ENCODE measurements at regions not wholly inside any gene's neighbourhood (a gene's known extent, or its start where the extent isn't known, plus 50 kb on each side); places are given as distances from the start of the nearest gene placed in this dataset.
A peak's percentile ranks its signal among the peaks of the same experiment; 100 is the strongest.

DNA sequence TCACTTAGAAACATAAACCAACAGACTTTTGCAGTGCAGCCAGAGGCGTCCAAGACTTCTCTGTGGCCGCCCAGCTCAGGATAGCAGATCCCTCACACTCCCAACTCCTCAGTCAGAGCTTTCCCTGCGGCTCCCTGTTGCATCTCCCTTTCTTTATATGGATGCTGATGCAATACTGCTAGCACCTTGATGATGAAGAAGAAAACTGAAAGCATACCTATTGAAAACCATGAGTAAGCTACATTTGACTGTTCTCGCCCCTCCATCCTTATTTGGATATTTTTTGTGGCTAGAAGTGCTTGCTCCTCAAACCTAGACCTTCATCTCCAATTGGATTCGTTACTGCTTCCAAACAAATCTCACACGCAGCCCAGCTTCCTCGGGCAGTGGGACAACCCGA lies 57.3 kb upstream of the UBL3 start:
- Histone ChIP-seq H3K27ac (ENCODE audit: low read depth, low read length, poor library complexity, severe bottlenecking) (no peak overlapping the region), H3K27me3 (replicated peaks; ENCODE audit: insufficient read depth, low read depth, low read length, poor library complexity) (no peaks in the 10 kb centered on the region), H3K9me3 (ENCODE audit: low read depth, low read length, poor library complexity, severe bottlenecking) (no peaks in the 10 kb centered on the region), H3K4me3 (ENCODE audit: low read depth, low read length, poor library complexity, severe bottlenecking) (no peak overlapping the region), H3K4me1 (ENCODE audit: insufficient read depth, low read length, poor library complexity, severe bottlenecking) (peaks cover 5% of the 10 kb centered on the region), H3K36me3 (ENCODE audit: insufficient read depth, low read length, poor library complexity, severe bottlenecking) (no peaks in the 10 kb centered on the region)
- intact Hi-C loops (cut with micrococcal nuclease; ENCODE audit: unreplicated experiment), result no loop called here
- POLR2A ChIA-PET (ENCODE audit: low non-redundant PET), result no interaction called here
- TF ChIP-seq, protein P1, sequence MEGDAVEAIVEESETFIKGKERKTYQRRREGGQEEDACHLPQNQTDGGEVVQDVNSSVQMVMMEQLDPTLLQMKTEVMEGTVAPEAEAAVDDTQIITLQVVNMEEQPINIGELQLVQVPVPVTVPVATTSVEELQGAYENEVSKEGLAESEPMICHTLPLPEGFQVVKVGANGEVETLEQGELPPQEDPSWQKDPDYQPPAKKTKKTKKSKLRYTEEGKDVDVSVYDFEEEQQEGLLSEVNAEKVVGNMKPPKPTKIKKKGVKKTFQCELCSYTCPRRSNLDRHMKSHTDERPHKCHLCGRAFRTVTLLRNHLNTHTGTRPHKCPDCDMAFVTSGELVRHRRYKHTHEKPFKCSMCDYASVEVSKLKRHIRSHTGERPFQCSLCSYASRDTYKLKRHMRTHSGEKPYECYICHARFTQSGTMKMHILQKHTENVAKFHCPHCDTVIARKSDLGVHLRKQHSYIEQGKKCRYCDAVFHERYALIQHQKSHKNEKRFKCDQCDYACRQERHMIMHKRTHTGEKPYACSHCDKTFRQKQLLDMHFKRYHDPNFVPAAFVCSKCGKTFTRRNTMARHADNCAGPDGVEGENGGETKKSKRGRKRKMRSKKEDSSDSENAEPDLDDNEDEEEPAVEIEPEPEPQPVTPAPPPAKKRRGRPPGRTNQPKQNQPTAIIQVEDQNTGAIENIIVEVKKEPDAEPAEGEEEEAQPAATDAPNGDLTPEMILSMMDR (conservative IDR thresholded peaks at IDR 0.05; ENCODE audit: low read depth, low read length), result no peak
- TF ChIP-seq EZH2 (IDR thresholded peaks at IDR 0.05; ENCODE audit: borderline replicate concordance, low read depth, low read length, poor library complexity, severe bottlenecking), result no peak
- no TSS peak for BruUV-seq (replicated peaks)
- CTCF ChIA-PET, result interaction anchor here (0.6 kb wide), 1 partner anchor 57 kb away, joined by 11 read pairs; the partner anchor contains the start of gene UBL3
- DNase-seq (ENCODE audit: low spot score), result no peak

DNA sequence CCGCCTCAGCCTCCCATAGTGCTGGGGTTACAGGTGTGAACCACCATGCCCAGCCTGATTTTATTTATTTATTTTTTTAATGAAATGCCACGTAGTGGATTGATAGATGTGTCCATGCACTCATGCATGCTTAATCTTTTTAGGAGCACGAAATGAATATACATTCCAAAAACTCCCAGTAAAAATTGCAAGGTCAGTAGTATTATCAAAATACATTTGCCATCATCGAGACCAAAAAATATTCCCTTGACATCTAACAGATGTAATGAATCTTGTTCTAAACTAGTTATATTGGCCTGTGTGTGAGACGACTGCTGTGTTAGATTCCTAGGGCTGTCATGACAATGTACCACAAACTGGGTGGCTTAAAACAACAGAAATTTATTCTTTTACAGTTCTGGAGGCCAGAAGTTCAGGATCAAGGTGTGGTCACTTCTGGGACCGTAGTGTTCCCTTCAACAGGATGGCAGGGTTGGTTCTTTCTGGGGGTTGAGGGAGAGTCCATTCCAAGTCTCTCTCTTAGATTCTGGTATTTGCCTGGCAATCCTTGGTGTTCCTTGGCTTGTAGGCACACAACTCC lies 56.1 kb upstream of the UBL3 start:
- no peak for DNase-seq (ENCODE audit: low spot score)
- intact Hi-C loops (cut with micrococcal nuclease; ENCODE audit: unreplicated experiment), result no loop called here
- Histone ChIP-seq H3K4me1 (ENCODE audit: insufficient read depth, low read length, poor library complexity, severe bottlenecking) (peaks cover 8% of the 10 kb centered on the region), H3K36me3 (ENCODE audit: insufficient read depth, low read length, poor library complexity, severe bottlenecking) (no peaks in the 10 kb centered on the region), H3K4me3 (ENCODE audit: low read depth, low read length, poor library complexity, severe bottlenecking) (no peak overlapping the region), H3K9me3 (ENCODE audit: low read depth, low read length, poor library complexity, severe bottlenecking) (no peaks in the 10 kb centered on the region), H3K27me3 (replicated peaks; ENCODE audit: insufficient read depth, low read depth, low read length, poor library complexity) (no peaks in the 10 kb centered on the region), H3K27ac (ENCODE audit: low read depth, low read length, poor library complexity, severe bottlenecking) (no peak overlapping the region)
- BruUV-seq (replicated peaks), result no TSS peak
- CTCF ChIA-PET, result no interaction called here
- POLR2A ChIA-PET (ENCODE audit: low non-redundant PET), result no interaction called here
- TF ChIP-seq EZH2 (IDR thresholded peaks at IDR 0.05; ENCODE audit: borderline replicate concordance, low read depth, low read length, poor library complexity, severe bottlenecking), result no peak
- TF ChIP-seq, protein P1 (conservative IDR thresholded peaks at IDR 0.05; ENCODE audit: low read depth, low read length), result no peak

DNA sequence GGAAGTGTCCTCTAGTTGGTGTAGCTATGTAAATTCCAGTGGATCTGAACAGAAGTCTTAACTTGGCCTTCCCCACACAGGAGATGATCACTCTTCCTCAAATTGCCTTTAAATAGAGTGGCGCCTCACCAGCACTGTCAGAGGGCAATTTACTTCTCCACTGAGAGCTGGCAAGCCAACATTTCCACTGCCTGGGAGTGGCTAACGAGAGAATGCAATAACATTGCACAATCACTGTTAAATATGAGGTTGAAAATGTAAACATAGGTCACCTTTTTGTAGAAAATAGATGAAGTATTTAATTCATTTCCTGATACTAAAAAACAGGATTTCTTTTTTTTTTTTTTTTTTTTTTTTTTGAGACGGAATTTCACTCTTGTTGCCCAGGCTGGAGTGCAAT lies 55.4 kb upstream of the UBL3 start:
- H3K4me3 ChIP-seq (ENCODE audit: low read depth, low read length, poor library complexity, severe bottlenecking), result no peak overlapping the region

More for the DNA sequence above, 55.4 kb upstream of the UBL3 start:
- peak; percentile 40 for DNase-seq (ENCODE audit: low spot score)
- CTCF ChIA-PET, result no interaction called here
- TF ChIP-seq, protein P1 (conservative IDR thresholded peaks at IDR 0.05; ENCODE audit: low read depth, low read length), result no peak
- no peak for TF ChIP-seq EZH2 (IDR thresholded peaks at IDR 0.05; ENCODE audit: borderline replicate concordance, low read depth, low read length, poor library complexity, severe bottlenecking)
- intact Hi-C loops (cut with micrococcal nuclease; ENCODE audit: unreplicated experiment), result no loop called here
- POLR2A ChIA-PET (ENCODE audit: low non-redundant PET), result no interaction called here
- no TSS peak for BruUV-seq (replicated peaks)
- peaks cover 1% of the 10 kb centered on the region for H3K9me3 ChIP-seq (ENCODE audit: low read depth, low read length, poor library complexity, severe bottlenecking)
- no peaks in the 10 kb centered on the region for H3K36me3 ChIP-seq (ENCODE audit: insufficient read depth, low read length, poor library complexity, severe bottlenecking)
- no peak overlapping the region for H3K27ac ChIP-seq (ENCODE audit: low read depth, low read length, poor library complexity, severe bottlenecking)
- H3K4me1 ChIP-seq (ENCODE audit: insufficient read depth, low read length, poor library complexity, severe bottlenecking), result peaks cover 8% of the 10 kb centered on the region
- H3K27me3 ChIP-seq (replicated peaks; ENCODE audit: insufficient read depth, low read depth, low read length, poor library complexity), result no peaks in the 10 kb centered on the region
